ENCODE measurements at regions not wholly inside any gene's neighbourhood (a gene's known extent, or its start where the extent isn't known, plus 50 kb on each side); places are given as distances from the start of the nearest gene placed in this dataset.

DNA sequence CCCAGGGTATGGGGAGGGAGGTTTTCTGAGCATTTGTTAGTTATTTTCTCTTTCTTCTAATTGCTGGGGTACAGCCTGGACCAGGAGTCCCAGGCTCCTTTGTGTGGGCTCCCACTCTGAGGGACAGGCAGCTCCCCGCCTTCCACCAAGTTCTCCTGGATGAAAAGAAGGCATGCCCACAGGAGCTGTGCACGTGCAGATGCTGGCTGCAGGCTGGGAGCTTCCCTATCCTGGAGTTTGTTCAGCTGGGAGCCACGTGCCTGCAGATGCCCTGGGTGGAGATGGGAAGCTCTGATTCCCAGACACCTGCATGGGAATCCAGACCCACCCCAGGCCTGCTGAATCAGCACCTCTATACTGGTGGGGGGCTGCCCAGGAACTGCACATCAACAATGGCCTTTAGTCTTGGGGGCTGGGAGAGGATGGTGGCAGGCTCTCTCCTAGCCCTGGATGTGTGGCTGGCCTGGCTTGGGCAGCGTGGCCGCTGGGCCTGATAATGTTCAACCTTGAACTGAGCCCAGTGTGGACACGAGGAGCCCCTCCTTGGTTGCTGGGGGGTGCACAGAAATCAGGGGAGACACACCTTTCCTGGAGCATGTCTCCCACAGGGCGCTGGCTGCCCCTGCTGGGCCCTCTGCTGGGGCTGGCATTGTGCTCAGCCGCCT, 233.6 kb upstream of the HS6ST1 start:
- Histone ChIP-seq H3K9ac (no peak overlapping the region), H3K36me3 (no peaks in the 10 kb centered on the region), H3K9me3 (no peaks in the 10 kb centered on the region), H3K27ac (0 out of 2 replicates have a peak overlapping the region, but pooled peaks have one; percentile 6), H3K4me2 (peak overlapping the region; percentile 66), H3K4me3 (no peak overlapping the region), H3K4me1 (peaks cover 46% of the 10 kb centered on the region), H4K20me1 (no peaks in the 10 kb centered on the region), H3K27me3 (no peaks in the 10 kb centered on the region)
- no peak for TF ChIP-seq Cebpa-rat (IDR thresholded peaks at IDR 0.05)

DNA sequence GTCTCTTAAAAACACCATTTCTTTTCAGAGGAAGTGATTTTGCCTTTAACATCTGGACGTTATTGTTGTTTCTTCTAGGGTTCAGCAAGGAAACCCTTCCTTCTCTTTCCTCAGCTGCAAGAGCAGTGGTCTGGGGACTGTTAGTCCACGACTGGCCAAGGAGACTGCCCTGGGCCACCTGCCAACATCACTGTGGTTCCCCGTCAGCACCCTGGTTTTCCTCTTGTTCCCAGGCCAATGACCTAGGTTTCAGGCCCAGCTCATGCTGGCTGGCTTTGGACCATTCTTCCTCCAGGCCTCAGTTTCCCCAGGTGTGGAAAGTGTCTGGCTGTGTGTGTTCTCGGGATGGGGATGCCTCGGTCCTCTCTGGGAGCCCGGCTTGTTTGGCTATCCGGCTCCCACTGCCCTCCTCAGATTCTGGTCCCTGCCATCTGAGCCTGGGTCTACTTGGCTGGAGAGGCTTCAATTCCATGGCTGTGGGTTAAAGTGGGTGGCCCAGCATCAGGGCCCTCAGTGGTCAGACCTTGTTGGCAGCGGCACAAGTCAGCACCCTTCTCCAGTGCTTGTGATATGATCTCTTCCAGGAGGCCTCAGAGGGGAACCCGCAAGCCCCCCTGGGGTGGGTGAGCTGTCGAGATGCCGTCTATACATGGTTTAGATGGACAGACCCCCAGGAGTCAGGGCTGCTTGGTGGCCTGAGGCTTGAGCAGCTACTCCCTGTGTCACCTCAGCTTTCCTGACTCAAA, 234.3 kb upstream of the HS6ST1 start:
- TF ChIP-seq Cebpa-rat (IDR thresholded peaks at IDR 0.05), result no peak
- no peaks in the 10 kb centered on the region for H3K27me3 ChIP-seq
- H3K4me1 ChIP-seq, result peaks cover 49% of the 10 kb centered on the region
- H3K9me3 ChIP-seq, result no peaks in the 10 kb centered on the region
- no peaks in the 10 kb centered on the region for H3K36me3 ChIP-seq
- peak overlapping the region; percentile 66 for H3K4me2 ChIP-seq
- peak overlapping the region; percentile 6 for H3K27ac ChIP-seq
- H4K20me1 ChIP-seq, result no peaks in the 10 kb centered on the region
- H3K9ac ChIP-seq, result no peak overlapping the region
- no peak overlapping the region for H3K4me3 ChIP-seq

DNA sequence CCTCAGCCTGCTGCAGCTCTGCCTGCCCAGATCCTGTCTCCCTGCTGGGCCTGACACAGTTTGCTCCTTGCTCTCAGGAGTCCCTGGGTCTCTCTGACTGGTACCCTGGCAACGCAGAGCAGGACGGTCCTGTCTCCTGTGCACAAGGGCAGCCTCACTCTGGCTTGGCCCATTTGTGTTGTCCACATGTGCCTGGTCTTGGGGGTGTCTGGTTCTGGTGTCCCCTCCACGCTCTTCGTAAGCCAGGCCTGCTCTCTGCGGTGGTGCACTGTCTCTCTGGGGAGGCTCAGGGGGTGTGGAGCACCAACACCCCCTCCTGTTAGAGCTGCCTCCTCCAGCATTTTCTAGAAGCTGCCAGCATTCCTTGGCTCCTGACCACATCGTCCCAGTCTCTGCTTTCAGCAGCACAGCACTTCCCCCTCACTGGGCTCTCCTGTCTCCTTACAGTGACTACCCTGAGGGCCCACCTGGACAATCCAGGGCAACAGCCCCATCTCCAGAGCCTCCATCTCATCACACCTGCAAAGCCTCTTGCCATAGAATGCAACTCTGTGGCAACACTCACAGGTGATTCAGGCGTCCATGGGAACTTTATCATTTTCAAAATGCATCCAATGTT, 235.6 kb upstream of the HS6ST1 start:
- no peak overlapping the region for H3K9ac ChIP-seq
- peak overlapping the region; percentile 38; the same call in 1 of the 2 replicates for H3K27ac ChIP-seq
- peaks cover 51% of the 10 kb centered on the region for H3K4me1 ChIP-seq
- H3K9me3 ChIP-seq, result no peaks in the 10 kb centered on the region
- no peak for TF ChIP-seq Cebpa-rat (IDR thresholded peaks at IDR 0.05)
- no peaks in the 10 kb centered on the region for H3K36me3 ChIP-seq
- peak overlapping the region; percentile 66 for H3K4me2 ChIP-seq
- H4K20me1 ChIP-seq, result no peaks in the 10 kb centered on the region
- no peaks in the 10 kb centered on the region for H3K27me3 ChIP-seq
- H3K4me3 ChIP-seq, result no peak overlapping the region

DNA sequence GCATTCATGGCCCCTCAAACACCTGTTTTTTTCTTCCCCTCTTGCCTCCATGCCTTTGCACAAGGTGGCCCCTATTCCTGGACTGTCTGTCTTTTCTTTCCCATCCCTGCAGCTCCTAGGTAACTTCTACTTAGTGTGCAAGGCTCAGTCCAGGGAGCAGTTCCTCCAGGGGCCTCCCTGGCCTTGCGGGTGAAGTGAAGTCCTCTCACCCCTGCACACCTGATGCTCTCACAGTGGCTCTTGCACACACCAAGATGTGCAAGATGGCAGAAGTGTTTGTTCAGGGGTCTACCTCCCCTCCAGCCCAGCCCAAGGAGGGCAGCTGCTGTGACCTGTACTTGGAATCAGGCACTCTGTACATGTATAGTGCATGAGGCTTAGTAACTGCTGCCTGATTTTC, 236.8 kb upstream of the HS6ST1 start:
- Histone ChIP-seq H3K4me3 (no peak overlapping the region), H3K4me1 (peaks cover 51% of the 10 kb centered on the region), H3K27ac (no peak overlapping the region), H3K36me3 (no peaks in the 10 kb centered on the region), H4K20me1 (no peaks in the 10 kb centered on the region), H3K4me2 (peak overlapping the region; percentile 55), H3K9me3 (no peaks in the 10 kb centered on the region), H3K9ac (no peak overlapping the region), H3K27me3 (no peaks in the 10 kb centered on the region)
- no peak for TF ChIP-seq Cebpa-rat (IDR thresholded peaks at IDR 0.05)

DNA sequence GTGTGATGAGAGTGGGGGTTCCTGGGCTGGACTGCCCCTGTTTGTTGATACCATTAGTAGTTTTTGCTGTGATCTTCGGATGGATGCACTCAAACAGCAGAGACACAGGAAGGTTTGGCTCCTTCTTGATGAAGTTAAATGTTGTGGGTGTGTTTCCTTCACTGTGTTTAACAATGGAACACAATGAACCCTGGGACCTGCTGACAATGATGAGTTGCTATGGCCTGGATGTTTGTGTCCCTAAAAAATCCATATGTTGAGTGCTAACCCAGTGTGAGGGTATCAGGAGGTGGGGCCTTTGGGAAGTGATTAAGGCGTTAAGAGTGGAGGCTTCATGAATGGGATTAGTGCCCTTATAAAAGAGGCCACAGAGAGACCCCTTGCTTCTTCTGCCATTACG, 237.4 kb upstream of the HS6ST1 start:
- H3K4me1 ChIP-seq, result peaks cover 51% of the 10 kb centered on the region
- H3K27ac ChIP-seq, result peak overlapping the region; percentile 2; the same call in 1 of the 2 replicates
- no peaks in the 10 kb centered on the region for H3K36me3 ChIP-seq
- H4K20me1 ChIP-seq, result no peaks in the 10 kb centered on the region
- no peak overlapping the region for H3K9ac ChIP-seq
- no peaks in the 10 kb centered on the region for H3K9me3 ChIP-seq
- no peak overlapping the region for H3K4me3 ChIP-seq
- H3K27me3 ChIP-seq, result no peaks in the 10 kb centered on the region
- no peak for TF ChIP-seq Cebpa-rat (IDR thresholded peaks at IDR 0.05)
- H3K4me2 ChIP-seq, result peak overlapping the region; percentile 55

DNA sequence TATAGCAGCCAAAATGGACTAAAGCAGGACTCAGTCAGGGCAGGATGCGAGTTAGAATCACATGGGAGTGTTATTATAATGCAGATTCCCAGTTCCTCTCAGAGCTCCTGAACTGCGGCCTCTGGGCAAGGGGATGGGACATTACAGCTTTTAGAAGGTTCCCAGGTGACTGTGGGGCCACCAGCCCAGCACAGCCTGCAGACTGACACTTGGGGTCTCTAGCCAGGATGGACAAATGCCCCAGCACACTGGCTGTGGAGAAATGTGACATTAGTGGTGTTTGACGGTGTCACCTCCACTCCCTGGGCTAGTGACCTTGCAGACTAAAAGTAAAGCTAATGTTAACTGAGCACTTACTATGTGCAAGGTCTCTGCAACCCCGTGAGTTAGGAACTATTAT, 238.0 kb upstream of the HS6ST1 start:
- Histone ChIP-seq H3K4me1 (peaks cover 51% of the 10 kb centered on the region), H3K27ac (peak overlapping the region; percentile 2; the same call in 1 of the 2 replicates), H3K4me3 (no peak overlapping the region), H3K4me2 (peak overlapping the region; percentile 55), H3K9me3 (no peaks in the 10 kb centered on the region), H3K9ac (no peak overlapping the region), H3K36me3 (no peaks in the 10 kb centered on the region), H4K20me1 (no peaks in the 10 kb centered on the region), H3K27me3 (no peaks in the 10 kb centered on the region)
- no peak for TF ChIP-seq Cebpa-rat (IDR thresholded peaks at IDR 0.05)

DNA sequence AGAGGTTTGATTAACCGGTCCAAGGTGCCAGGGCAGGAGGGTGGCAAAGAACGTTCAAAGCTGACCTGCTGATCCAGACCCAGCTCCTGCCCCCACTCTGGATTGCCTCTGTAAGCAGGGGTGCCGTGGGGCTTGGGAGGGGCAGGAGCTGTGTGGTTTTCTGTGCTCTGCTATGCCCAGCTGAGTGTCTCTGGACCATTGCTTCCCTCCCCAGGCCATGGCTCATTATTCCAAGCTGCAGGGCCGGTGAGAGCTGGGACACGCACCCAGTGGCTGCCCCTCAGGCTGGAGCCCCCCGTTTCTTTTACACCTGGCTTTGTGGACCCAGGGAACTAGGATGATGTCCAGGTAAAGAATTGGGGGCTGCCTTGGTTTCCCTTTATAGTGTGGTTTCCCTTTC, 238.4 kb upstream of the HS6ST1 start:
- no peak overlapping the region for H3K9ac ChIP-seq
- no peak overlapping the region for H3K4me2 ChIP-seq
- no peaks in the 10 kb centered on the region for H3K9me3 ChIP-seq
- no peaks in the 10 kb centered on the region for H4K20me1 ChIP-seq
- no peak overlapping the region for H3K4me3 ChIP-seq
- no peak overlapping the region for H3K27ac ChIP-seq
- no peak for TF ChIP-seq Cebpa-rat (IDR thresholded peaks at IDR 0.05)
- H3K4me1 ChIP-seq, result peaks cover 51% of the 10 kb centered on the region
- no peaks in the 10 kb centered on the region for H3K27me3 ChIP-seq
- H3K36me3 ChIP-seq, result no peaks in the 10 kb centered on the region

DNA sequence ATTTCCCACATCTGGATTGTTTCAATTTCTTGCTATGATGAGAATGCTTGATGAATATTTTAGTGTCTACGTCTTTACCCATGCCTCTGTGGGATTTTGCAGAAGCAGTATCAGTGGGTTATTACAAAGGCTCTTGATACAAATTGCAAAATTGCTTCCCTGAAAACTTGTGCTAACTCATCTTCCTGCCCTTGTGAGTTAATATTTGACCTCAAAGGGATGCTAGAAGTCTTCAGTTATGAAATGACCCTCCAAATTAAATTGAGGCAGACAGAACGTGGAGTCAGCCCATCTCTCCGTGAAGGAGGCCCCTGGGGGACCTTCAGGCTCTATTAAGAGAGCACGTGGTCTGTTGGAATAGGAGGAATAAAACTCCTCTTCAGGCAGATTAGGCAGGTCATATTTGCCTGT, 239.2 kb upstream of the HS6ST1 start:
- H3K9me3 ChIP-seq, result no peaks in the 10 kb centered on the region
- peaks cover 44% of the 10 kb centered on the region for H3K4me1 ChIP-seq
- no peak for TF ChIP-seq Cebpa-rat (IDR thresholded peaks at IDR 0.05)
- H3K27me3 ChIP-seq, result no peaks in the 10 kb centered on the region
- H3K4me2 ChIP-seq, result no peak overlapping the region
- H3K9ac ChIP-seq, result no peak overlapping the region
- H3K27ac ChIP-seq, result no peak overlapping the region
- H3K4me3 ChIP-seq, result no peak overlapping the region
- no peaks in the 10 kb centered on the region for H3K36me3 ChIP-seq
- no peaks in the 10 kb centered on the region for H4K20me1 ChIP-seq

DNA sequence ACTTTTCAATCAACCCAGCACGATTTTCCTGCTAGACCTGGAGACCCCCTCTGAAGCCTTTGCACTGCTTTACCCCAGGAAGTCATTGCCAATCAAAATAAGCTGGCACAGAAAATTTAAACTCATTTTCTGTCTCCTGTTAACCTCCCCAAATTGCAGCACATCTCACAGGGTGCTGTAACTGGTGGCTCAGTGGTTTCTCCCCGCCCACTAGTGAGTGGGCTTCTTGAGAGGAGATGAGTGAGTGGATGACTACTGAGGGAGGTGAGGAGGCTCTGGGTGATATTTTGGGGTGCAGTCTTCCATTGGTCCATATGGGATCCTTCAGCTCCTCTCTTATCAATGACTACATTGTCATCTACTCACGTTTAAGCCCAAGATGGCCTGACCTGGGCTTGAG, 239.8 kb upstream of the HS6ST1 start:
- Histone ChIP-seq H3K27me3 (no peaks in the 10 kb centered on the region), H3K4me1 (peaks cover 41% of the 10 kb centered on the region), H3K4me2 (no peak overlapping the region), H3K9me3 (no peaks in the 10 kb centered on the region), H3K4me3 (no peak overlapping the region), H3K36me3 (no peaks in the 10 kb centered on the region), H3K27ac (no peak overlapping the region), H4K20me1 (no peaks in the 10 kb centered on the region), H3K9ac (no peak overlapping the region)
- no peak for TF ChIP-seq Cebpa-rat (IDR thresholded peaks at IDR 0.05)

Data from BLaER1 (cell line).